ENCODE measurements at regions not wholly inside any gene's neighbourhood (a gene's known extent, or its start where the extent isn't known, plus 50 kb on each side); places are given as distances from the start of the nearest gene placed in this dataset.

DNA sequence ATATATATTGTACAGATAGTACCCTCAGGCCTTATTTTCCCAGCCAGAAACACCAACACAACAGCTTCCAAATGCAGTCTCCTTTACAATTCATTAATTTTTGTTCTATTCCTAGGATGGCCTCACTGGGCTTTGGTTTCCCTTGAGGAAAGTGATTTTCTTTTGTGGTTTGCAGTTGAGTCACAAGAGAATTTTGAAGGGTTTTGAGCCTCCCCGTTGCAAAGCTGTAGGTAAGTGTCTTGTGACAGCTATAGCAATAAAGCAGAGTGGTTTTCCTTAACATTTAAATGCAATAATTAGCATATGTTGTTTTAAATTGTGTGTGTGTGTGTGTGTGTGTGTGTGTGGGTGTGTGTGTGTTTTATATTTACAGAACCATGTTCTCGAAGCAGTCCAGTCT lies 54.1 kb upstream of the WDR17 start:
- TF ChIP-seq CTCF (IDR thresholded peaks at IDR 0.05; ENCODE audit: insufficient read depth, low read depth, low read length) (no peak), EZH2 (IDR thresholded peaks at IDR 0.05; ENCODE audit: insufficient read depth, low read length) (no peak)
